Type B pancreatic cell (in vitro differentiated cells): ENCODE measurements at regions not wholly inside any gene's neighbourhood (a gene's known extent, or its start where the extent isn't known, plus 50 kb on each side); places are given as distances from the start of the nearest gene placed in this dataset.

Experiments used
- DNase-seq: peaks from one replicate; pipeline ENCODE4 v3.0.0; 2021; ENCODE audit warnings: mixed read lengths; ENCODE audit not compliant: unreplicated experiment; ENCODE audit errors: extremely low spot score
- H3K27ac Mint-ChIP-seq: 2 replicates; pipeline ENCODE4 v1.8.0; 2021; ENCODE audit warnings: mild to moderate bottlenecking, mixed read lengths
- H3K27me3 Mint-ChIP-seq: 2 replicates; pipeline ENCODE4 v1.8.0; 2021; ENCODE audit warnings: mixed read lengths
- H3K36me3 Mint-ChIP-seq: 2 replicates; pipeline ENCODE4 v1.8.0; 2021; ENCODE audit warnings: mixed read lengths
- H3K4me1 Mint-ChIP-seq: one replicate; pipeline ENCODE4 v1.8.0; 2021; ENCODE audit warnings: mixed read lengths; ENCODE audit not compliant: unreplicated experiment
- H3K4me3 Mint-ChIP-seq: 2 replicates; pipeline ENCODE4 v1.8.0; 2021; ENCODE audit warnings: mild to moderate bottlenecking, mixed read lengths
- H3K9me3 Mint-ChIP-seq: 2 replicates; pipeline ENCODE4 v1.8.0; 2021; ENCODE audit warnings: mixed read lengths
- CTCF ChIP-seq: fragments of 200-600 bp; sonication (generic); conservative IDR thresholded peaks from 2 replicates; pipeline ENCODE4 v1.5.0; 2021; ENCODE audit warnings: antibody characterized with exemption, mild to moderate bottlenecking

DNA sequence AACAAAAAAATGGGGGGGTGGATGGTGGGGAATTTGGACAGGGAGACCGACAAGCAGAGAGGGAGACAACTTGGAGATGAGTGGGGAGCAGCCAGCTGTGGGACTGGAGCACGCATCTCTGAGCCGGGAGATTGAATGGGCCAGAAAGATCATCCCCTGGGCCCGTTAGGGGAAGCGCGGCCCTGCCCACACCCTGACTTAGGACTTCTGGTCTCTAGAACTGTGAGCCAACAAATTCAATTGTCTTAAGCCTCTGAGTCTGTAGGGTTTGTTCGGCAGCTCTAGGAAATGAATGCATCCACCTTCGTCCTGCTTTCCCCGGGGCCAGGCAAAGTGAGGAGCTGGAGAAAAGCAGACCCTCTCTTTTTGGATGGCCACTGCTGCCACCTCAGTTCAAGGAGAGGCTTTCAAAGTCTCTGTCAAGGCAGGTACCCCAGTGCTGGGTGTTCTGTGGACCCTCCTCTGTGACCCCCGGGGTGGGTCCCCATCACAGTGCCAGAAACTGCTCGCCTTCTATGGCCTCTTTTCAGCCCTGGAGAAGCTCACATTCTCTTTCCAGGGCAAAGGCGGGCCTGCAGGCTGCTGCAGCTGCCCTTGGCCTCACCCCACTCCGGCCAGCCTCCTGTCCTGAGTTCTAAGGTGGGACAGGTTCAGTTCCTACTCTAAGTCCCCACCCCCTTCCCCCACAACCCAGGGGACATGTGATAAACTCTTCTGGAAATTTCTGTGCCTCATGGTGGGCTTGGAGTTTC lies 423.2 kb downstream of the RPS24 start:
- DNase-seq: no peak
- no peak overlapping the region for H3K4me3 Mint-ChIP-seq
- peaks cover 4% of the 10 kb centered on the region for H3K27me3 Mint-ChIP-seq
- no peak overlapping the region for H3K27ac Mint-ChIP-seq
- no peak for TF ChIP-seq CTCF
- H3K36me3 Mint-ChIP-seq: no peaks in the 10 kb centered on the region
- no peaks in the 10 kb centered on the region for H3K9me3 Mint-ChIP-seq
- peaks cover 39% of the 10 kb centered on the region for H3K4me1 Mint-ChIP-seq

- Mint-ChIP-seq H3K4me1 (peaks cover 44% of the 10 kb centered on the region), H3K27ac (no peak overlapping the region), H3K36me3 (no peaks in the 10 kb centered on the region), H3K27me3 (peaks cover 7% of the 10 kb centered on the region), H3K9me3 (peaks cover 4% of the 10 kb centered on the region), H3K4me3 (no peak overlapping the region)
- no peak for TF ChIP-seq CTCF
- DNase-seq: no peak
These were observed 424.3 kb downstream of the RPS24 start for GRCh38 chr10:78457804-78458482.

- H3K4me1 Mint-ChIP-seq: peaks cover 50% of the 10 kb centered on the region
- DNase-seq: no peak
These were observed 425.4 kb downstream of the RPS24 start for GRCh38 chr10:78458983-78459638.

GRCh38 chr10:78459639-78460037 lies 426.0 kb downstream of the RPS24 start:
- Mint-ChIP-seq H3K9me3 (peaks cover 5% of the 10 kb centered on the region), H3K36me3 (no peaks in the 10 kb centered on the region), H3K27me3 (peaks cover 5% of the 10 kb centered on the region), H3K27ac (no peak overlapping the region), H3K4me3 (no peak overlapping the region), H3K4me1 (peaks cover 48% of the 10 kb centered on the region)
- TF ChIP-seq CTCF: no peak
- no peak for DNase-seq

More at GRCh38 chr10:78458983-78459638, 425.4 kb downstream of the RPS24 start:
- H3K27me3 Mint-ChIP-seq: peaks cover 8% of the 10 kb centered on the region
- peaks cover 5% of the 10 kb centered on the region for H3K9me3 Mint-ChIP-seq
- H3K27ac Mint-ChIP-seq: no peak overlapping the region
- H3K36me3 Mint-ChIP-seq: no peaks in the 10 kb centered on the region
- no peak for TF ChIP-seq CTCF
- no peak overlapping the region for H3K4me3 Mint-ChIP-seq

GRCh38 chr10:78460204-78460603 lies 426.5 kb downstream of the RPS24 start:
- Mint-ChIP-seq H3K27ac (no peak overlapping the region), H3K27me3 (peaks cover 4% of the 10 kb centered on the region), H3K4me1 (peaks cover 48% of the 10 kb centered on the region), H3K36me3 (no peaks in the 10 kb centered on the region), H3K4me3 (no peak overlapping the region), H3K9me3 (peaks cover 5% of the 10 kb centered on the region)
- no peak for TF ChIP-seq CTCF
- DNase-seq: no peak
